A549 (cell line): ENCODE measurements at regions not wholly inside any gene's neighbourhood (a gene's known extent, or its start where the extent isn't known, plus 50 kb on each side); places are given as distances from the start of the nearest gene placed in this dataset.
A peak's percentile ranks its signal among the peaks of the same experiment; 100 is the strongest.

Experiments used
- ATAC-seq, 2 experiments: fragments of 200-7000 bp in 1 of 2; fragments of >200 bp in 1 of 2; cut with Nextera tagmentation in 1 of 2; cut with Tn5 transposase in 1 of 2; 3 replicates each; pipeline versions ENCODE4 v1.8.0 to v1.9.1; 2018 to 2020; ENCODE audit warnings: mild to moderate bottlenecking in 1 of 2, moderate library complexity in 1 of 2
- CTCF ChIA-PET: fragments of 300-600 bp; sonication (Branson Sonifier 250); formaldehyde crosslinking; extraction: SDS; loops from one replicate; lab custom pipeline; 2021; ENCODE audit warnings: antibody characterized with exemption, inconsistent platforms; lab: Yijun Ruan, JAX
- POLR2A ChIA-PET: fragments of 350-600 bp; formaldehyde crosslinking; extraction: SDS; loops from one replicate; lab custom pipeline; 2021; ENCODE audit warnings: antibody characterized with exemption, inconsistent platforms; lab: Yijun Ruan, JAX
- DNase-seq, 2 experiments: peaks; one replicate each; pipeline versions ENCODE4 v3.0.0 to v3.0.0-alpha.2; 2011 to 2016; ENCODE audit warnings: low read depth in 1 of 2, low spot score in 1 of 2
- FAIRE-seq: peaks from 2 replicates; lab custom pipeline; 2011; peaks lifted over from hg19 to GRCh38; lab: Jason Lieb, UNC
- H3K27ac ChIP-seq, 2 experiments: fragments of >200 bp; sonication (Bioruptor Twin); formaldehyde crosslinking; 3 replicates each; pipeline ENCODE4 v1.5.1; 2016 to 2017
- H3K4me1 ChIP-seq: fragments of >200 bp; sonication (Bioruptor Twin); formaldehyde crosslinking; 3 replicates; pipeline ENCODE4 v1.6.1; 2016
- H3K4me2 ChIP-seq: fragments of >200 bp; sonication (Bioruptor Twin); formaldehyde crosslinking; 3 replicates; pipeline ENCODE4 v1.6.1; 2016
- H3K4me3 ChIP-seq: fragments of >200 bp; sonication (Bioruptor Twin); formaldehyde crosslinking; 3 replicates; pipeline ENCODE4 v1.5.1; 2016
- H3K9me3 ChIP-seq: fragments of >200 bp; sonication (Bioruptor Twin); formaldehyde crosslinking; 3 replicates; pipeline ENCODE4 v1.6.1; 2016
- BHLHE40 ChIP-seq: IDR thresholded peaks from 2 replicates; pipeline ENCODE4 v1.6.1; 2012; ENCODE audit warnings: low read depth, low read length, inconsistent platforms
- CBX2 ChIP-seq: fragments of 200-600 bp; sonication (generic); IDR thresholded peaks from 2 replicates; pipeline ENCODE4 v1.6.1; 2016; ENCODE audit warnings: low read depth, mild to moderate bottlenecking, borderline replicate concordance
- CEBPB ChIP-seq, 2 experiments: fragments of >200 bp in 1 of 2; sonication (Bioruptor Twin) in 1 of 2; formaldehyde crosslinking in 1 of 2; IDR thresholded peaks; 2 replicates each; pipeline ENCODE4 v1.6.1; 2012 to 2016
- CHD2 ChIP-seq: fragments of 150-350 bp; IDR thresholded peaks from 2 replicates; pipeline ENCODE4 v1.6.1; 2014; ENCODE audit warnings: low read length; ENCODE audit not compliant: partially characterized antibody
- EP300 ChIP-seq, 2 experiments: fragments of >200 bp; sonication (Bioruptor Twin); formaldehyde crosslinking; IDR thresholded peaks; 2 replicates in 1 of 2; 3 replicates in 1 of 2; pipeline ENCODE4 v1.6.1; 2016 to 2017
- FOSB ChIP-seq: fragments of 250-450 bp; sonication (Bioruptor Pico); IDR thresholded peaks from 2 replicates; pipeline ENCODE4 v1.5.0; 2020; ENCODE audit warnings: mild to moderate bottlenecking, moderate library complexity
- FOSL2 ChIP-seq, 2 experiments: fragments of 450-650 bp in 1 of 2; fragments of >200 bp in 1 of 2; sonication (Bioruptor Twin) in 1 of 2; formaldehyde crosslinking; IDR thresholded peaks; 2 replicates each; pipeline versions ENCODE4 v1.5.0 to v1.6.1; 2016 to 2020; ENCODE audit warnings: mild to moderate bottlenecking in 1 of 2, moderate library complexity in 1 of 2
- FOXS1 ChIP-seq: fragments of 250-450 bp; sonication (Bioruptor Pico); IDR thresholded peaks from 2 replicates; pipeline ENCODE4 v1.5.0; 2020; ENCODE audit warnings: mild to moderate bottlenecking, moderate library complexity
- GATA3 ChIP-seq: IDR thresholded peaks from 2 replicates; pipeline ENCODE4 v1.6.1; 2012; ENCODE audit warnings: borderline replicate concordance
- HEYL ChIP-seq: fragments of 250-450 bp; sonication (Bioruptor Pico); IDR thresholded peaks from 2 replicates; pipeline ENCODE4 v1.8.0; 2021; ENCODE audit warnings: mild to moderate bottlenecking, moderate library complexity
- HOXA7 ChIP-seq: fragments of 250-450 bp; sonication (Bioruptor Pico); IDR thresholded peaks from 2 replicates; pipeline ENCODE4 v1.5.0; 2020; ENCODE audit warnings: mild to moderate bottlenecking, moderate library complexity
- HOXB13 ChIP-seq: fragments of 250-450 bp; sonication (Bioruptor Pico); IDR thresholded peaks from 2 replicates; pipeline ENCODE4 v1.5.0; 2020; ENCODE audit warnings: low read depth, mild to moderate bottlenecking, moderate library complexity
- JUNB ChIP-seq: fragments of >200 bp; sonication (Bioruptor Twin); formaldehyde crosslinking; IDR thresholded peaks from 2 replicates; pipeline ENCODE4 v1.6.1; 2016
- KDM1A ChIP-seq: fragments of 200-600 bp; sonication (generic); IDR thresholded peaks from 2 replicates; pipeline ENCODE4 v1.6.1; 2016; ENCODE audit warnings: low read depth, mild to moderate bottlenecking
- MAZ ChIP-seq: fragments of 150-350 bp; IDR thresholded peaks from 2 replicates; pipeline ENCODE4 v1.6.1; 2014; ENCODE audit warnings: antibody characterized with exemption, low read depth, low read length, borderline replicate concordance
- PHF8 ChIP-seq: fragments of 200-600 bp; sonication (generic); IDR thresholded peaks from 2 replicates; pipeline ENCODE4 v1.6.1; 2016; ENCODE audit warnings: low read depth, mild to moderate bottlenecking, antibody characterized with exemption, moderate library complexity, borderline replicate concordance
- POLR2AphosphoS2 ChIP-seq: conservative IDR thresholded peaks from 2 replicates; pipeline ENCODE4 v1.6.1; 2012; ENCODE audit warnings: low read length, improper control_type of control experiment, inconsistent platforms
- RAD21 ChIP-seq, 2 experiments: fragments of >200 bp in 1 of 2; sonication (Bioruptor Twin) in 1 of 2; formaldehyde crosslinking in 1 of 2; IDR thresholded peaks in 1 of 2; conservative IDR thresholded peaks in 1 of 2; 2 replicates in 1 of 2; 3 replicates in 1 of 2; pipeline ENCODE4 v1.6.1; 2012 to 2018; ENCODE audit warnings: inconsistent platforms in 1 of 2
- SMC3 ChIP-seq: fragments of >200 bp; sonication (Bioruptor Twin); formaldehyde crosslinking; IDR thresholded peaks from 3 replicates; pipeline ENCODE4 v1.6.1; 2018; ENCODE audit warnings: inconsistent platforms
- SREBF2 ChIP-seq: fragments of 450-650 bp; IDR thresholded peaks from 2 replicates; pipeline ENCODE4 v1.6.1; 2014; ENCODE audit warnings: mild to moderate bottlenecking, moderate library complexity
- ZC3H11A ChIP-seq: fragments of 450-650 bp; IDR thresholded peaks from 2 replicates; pipeline ENCODE4 v1.6.1; 2014; ENCODE audit warnings: antibody characterized with exemption, mild to moderate bottlenecking
- ZFP36 ChIP-seq: fragments of 450-650 bp; IDR thresholded peaks from 2 replicates; pipeline ENCODE4 v1.6.1; 2014; ENCODE audit warnings: borderline replicate concordance; ENCODE audit not compliant: partially characterized antibody
- WGBS: methylation state at CpG from one replicate; pipeline ENCODE4 v1.1.6; 2017; ENCODE audit errors: missing lambda C conversion rate; 5-methylcytosine and 5-hydroxymethylcytosine counted together
- TF ChIP-seq, protein P1 (sequence below): fragments of 250-450 bp; sonication (Bioruptor Pico); IDR thresholded peaks from 2 replicates; pipeline ENCODE4 v1.5.0; 2020; ENCODE audit warnings: low read depth, mild to moderate bottlenecking, moderate library complexity
- TF ChIP-seq, protein P2 (sequence below): fragments of >200 bp; sonication (Bioruptor Twin); formaldehyde crosslinking; IDR thresholded peaks from 3 replicates; pipeline ENCODE4 v1.6.1; 2016

GRCh38 chr3:1535361-1535760 is 442.5 kb downstream of the CNTN6 start:
- Histone ChIP-seq H3K4me3 (no peak overlapping the region), H3K9me3 (no peaks in the 10 kb centered on the region; the same call in 2 of the 3 replicates), H3K4me2 (no peak overlapping the region), H3K27ac (no peak overlapping the region), H3K4me1 (no peaks in the 10 kb centered on the region)
- DNase-seq, result no peak
- TF ChIP-seq, protein P1, sequence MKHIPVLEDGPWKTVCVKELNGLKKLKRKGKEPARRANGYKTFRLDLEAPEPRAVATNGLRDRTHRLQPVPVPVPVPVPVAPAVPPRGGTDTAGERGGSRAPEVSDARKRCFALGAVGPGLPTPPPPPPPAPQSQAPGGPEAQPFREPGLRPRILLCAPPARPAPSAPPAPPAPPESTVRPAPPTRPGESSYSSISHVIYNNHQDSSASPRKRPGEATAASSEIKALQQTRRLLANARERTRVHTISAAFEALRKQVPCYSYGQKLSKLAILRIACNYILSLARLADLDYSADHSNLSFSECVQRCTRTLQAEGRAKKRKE (CRISPR knock-in tag), result no peak
- TF ChIP-seq FOSL2 (IDR thresholded peaks at IDR 0.05) (no peak), FOSL2 (CRISPR knock-in tag; IDR thresholded peaks at IDR 0.05) (peak; percentile 33)
- CTCF ChIA-PET, result no interaction called here
- WGBS, result 0% methylated on average over 1 of the region's 1 CpG
- no peak for FAIRE-seq
- ATAC-seq, result no peak
- POLR2A ChIA-PET, result no interaction called here

DNA sequence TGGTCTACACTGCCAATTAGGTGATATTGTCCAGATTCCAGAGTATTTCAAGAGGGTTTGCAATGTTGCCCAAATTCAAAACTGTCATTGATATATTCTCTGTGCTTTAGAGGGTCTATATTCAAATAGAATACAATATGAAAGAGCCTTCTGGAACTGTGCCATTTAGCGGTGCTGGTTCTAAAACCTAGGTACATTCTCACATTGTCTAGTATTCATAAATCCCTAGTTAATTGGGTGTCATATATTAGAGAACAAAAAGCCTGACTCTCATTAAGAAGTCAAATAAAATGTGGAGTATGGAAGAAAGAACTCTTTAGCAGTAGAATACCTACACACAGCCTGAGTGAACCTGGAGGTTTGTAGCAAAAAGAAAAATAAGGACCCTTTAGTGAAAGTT is 447.9 kb downstream of the CNTN6 start:
- H3K27ac ChIP-seq, result no peak overlapping the region
- H3K4me1 ChIP-seq, result no peaks in the 10 kb centered on the region
- H3K9me3 ChIP-seq, result no peaks in the 10 kb centered on the region
- DNase-seq (no peak), ATAC-seq (no peak), FAIRE-seq (no peak)
- H3K4me2 ChIP-seq, result no peak overlapping the region
- CTCF ChIA-PET, result no interaction called here
- POLR2A ChIA-PET, result no interaction called here
- no peak overlapping the region for H3K4me3 ChIP-seq
- no peak for TF ChIP-seq SREBF2
- no peak for TF ChIP-seq SMC3
- no peak for TF ChIP-seq CEBPB (IDR thresholded peaks at IDR 0.05)
- 45% methylated on average over 1 of the region's 1 CpG for WGBS

DNA sequence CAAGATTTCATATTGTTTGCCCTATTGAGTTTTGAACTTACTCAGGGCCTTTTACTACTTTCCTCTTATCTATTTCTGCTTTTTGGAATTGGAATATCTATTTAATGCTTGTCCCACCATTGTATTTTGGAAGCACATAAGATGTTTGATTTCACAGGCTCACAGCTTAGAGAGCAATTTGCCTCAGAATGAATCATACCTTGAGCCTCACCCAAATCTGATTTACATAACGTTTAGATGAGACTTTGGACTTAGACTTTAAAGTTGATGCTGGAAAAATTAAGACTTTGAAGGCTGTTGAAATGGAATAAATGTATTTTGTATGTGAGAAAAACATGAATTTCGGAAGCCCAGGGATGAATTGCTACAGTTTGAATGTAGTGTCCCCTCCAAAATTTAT is 458.9 kb downstream of the CNTN6 start:
- no peak for FAIRE-seq
- H3K4me3 ChIP-seq, result no peak overlapping the region
- ChIA-PET POLR2A (no interaction called here), CTCF (no interaction called here)
- no peak overlapping the region for H3K27ac ChIP-seq
- DNase-seq, result no peak
- no peak for ATAC-seq
- no peaks in the 10 kb centered on the region for H3K4me1 ChIP-seq
- H3K4me2 ChIP-seq, result no peak overlapping the region
- WGBS, result 2% methylated on average over 2 of the region's 2 CpGs
- no peaks in the 10 kb centered on the region; the same call in 1 of the 3 replicates for H3K9me3 ChIP-seq
- no peak for TF ChIP-seq FOSB (CRISPR knock-in tag)
- TF ChIP-seq KDM1A, result no peak
- TF ChIP-seq ZC3H11A, result no peak
- no peak for TF ChIP-seq FOXS1 (CRISPR knock-in tag)
- TF ChIP-seq CBX2, result no peak
- TF ChIP-seq RAD21 (conservative IDR thresholded peaks at IDR 0.05 in 1 of 2, IDR thresholded peaks at IDR 0.05 in 1 of 2), result no peak
- no peak for TF ChIP-seq HOXA7 (CRISPR knock-in tag)
- no peak for TF ChIP-seq JUNB
- TF ChIP-seq GATA3, result no peak
- no peak for TF ChIP-seq MAZ
- TF ChIP-seq HEYL (CRISPR knock-in tag), result no peak
- no peak for TF ChIP-seq BHLHE40
- no peak for TF ChIP-seq POLR2AphosphoS2
- TF ChIP-seq CHD2, result no peak
- TF ChIP-seq, protein P2, sequence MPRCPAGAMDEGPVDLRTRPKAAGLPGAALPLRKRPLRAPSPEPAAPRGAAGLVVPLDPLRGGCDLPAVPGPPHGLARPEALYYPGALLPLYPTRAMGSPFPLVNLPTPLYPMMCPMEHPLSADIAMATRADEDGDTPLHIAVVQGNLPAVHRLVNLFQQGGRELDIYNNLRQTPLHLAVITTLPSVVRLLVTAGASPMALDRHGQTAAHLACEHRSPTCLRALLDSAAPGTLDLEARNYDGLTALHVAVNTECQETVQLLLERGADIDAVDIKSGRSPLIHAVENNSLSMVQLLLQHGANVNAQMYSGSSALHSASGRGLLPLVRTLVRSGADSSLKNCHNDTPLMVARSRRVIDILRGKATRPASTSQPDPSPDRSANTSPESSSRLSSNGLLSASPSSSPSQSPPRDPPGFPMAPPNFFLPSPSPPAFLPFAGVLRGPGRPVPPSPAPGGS, result no peak
- TF ChIP-seq EP300 (IDR thresholded peaks at IDR 0.05), result no peak
- TF ChIP-seq HOXB13, result no peak
- no peak for TF ChIP-seq PHF8
- TF ChIP-seq ZFP36, result no peak
- no peak for TF ChIP-seq CEBPB (IDR thresholded peaks at IDR 0.05)
